GM18505 (cell line): ENCODE measurements at regions not wholly inside any gene's neighbourhood (a gene's known extent, or its start where the extent isn't known, plus 50 kb on each side); places are given as distances from the start of the nearest gene placed in this dataset.

Experiments used
- ATAC-seq: cut with Tn5 transposase; IDR thresholded peaks from one replicate; pipeline ENCODE4 v1.9.1; 2021; ENCODE audit not compliant: unreplicated experiment
- POLR2A ChIP-seq: IDR thresholded peaks from 4 replicates; pipeline ENCODE4 v1.6.1; 2011; ENCODE audit warnings: borderline replicate concordance; ENCODE audit not compliant: insufficient read depth, insufficient read length; ENCODE audit errors: extremely low read depth

DNA sequence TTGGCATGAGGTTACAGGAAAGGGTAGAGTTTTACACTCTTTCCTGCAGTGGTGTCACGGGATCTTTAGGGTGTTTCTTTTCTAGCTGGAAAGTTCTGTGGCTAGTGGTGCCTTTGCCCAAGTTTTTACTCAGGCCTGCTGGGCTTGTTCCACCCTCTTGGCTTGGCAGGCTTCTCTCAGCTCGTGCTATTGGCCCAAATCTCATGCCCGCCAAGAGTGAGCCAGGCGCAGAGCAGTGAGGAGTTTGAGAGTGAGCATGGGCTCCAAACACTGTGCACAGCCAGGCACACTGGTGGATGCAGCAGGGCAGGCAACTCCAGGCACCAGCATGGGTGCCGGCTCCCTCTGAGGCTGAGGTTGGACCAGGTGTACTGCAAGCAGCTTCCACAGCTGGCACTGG is 206.5 kb downstream of the SAMD5 start:
- ATAC-seq: no peak
- no peak for TF ChIP-seq POLR2A

DNA sequence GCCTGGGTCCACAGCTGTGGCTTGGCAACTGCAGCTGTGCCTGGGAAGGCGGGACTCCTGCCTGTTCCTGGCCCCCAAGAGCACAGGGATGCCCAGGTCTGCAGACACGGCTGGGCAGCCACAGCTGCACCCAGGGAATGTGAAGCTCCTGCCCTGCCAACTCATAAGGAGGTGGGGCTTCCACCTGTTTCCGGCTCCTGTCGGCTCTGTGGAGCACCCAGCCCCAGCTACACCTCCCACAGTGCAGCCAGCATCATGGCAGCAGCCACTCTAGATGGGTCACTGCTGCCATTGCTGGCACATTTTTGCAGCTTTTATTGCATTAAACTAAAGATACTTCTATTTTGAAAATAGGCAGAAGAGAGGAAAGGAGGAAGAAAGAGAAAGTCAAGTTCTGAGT is 207.9 kb downstream of the SAMD5 start:
- ATAC-seq: no peak
- TF ChIP-seq POLR2A: no peak

DNA sequence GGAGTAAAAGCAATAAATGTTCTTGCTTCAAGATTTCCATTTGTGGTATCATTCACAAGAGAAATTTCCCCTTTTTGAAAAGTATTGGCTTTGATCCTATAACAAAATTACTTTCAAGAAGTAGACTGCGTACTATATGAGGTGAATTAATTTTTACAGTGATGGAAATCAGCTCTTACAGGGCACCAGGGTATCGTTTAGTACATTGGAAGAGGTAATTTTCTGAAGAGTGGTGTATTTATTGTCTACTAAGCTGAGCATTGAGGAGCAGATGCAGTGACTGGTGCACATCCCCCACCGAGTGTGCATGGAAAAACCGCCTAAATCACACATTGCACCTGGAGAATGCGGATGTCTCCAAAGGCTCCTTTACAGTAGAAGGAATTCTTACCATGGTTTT is 209.5 kb downstream of the SAMD5 start:
- ATAC-seq: no peak
- TF ChIP-seq POLR2A: no peak

DNA sequence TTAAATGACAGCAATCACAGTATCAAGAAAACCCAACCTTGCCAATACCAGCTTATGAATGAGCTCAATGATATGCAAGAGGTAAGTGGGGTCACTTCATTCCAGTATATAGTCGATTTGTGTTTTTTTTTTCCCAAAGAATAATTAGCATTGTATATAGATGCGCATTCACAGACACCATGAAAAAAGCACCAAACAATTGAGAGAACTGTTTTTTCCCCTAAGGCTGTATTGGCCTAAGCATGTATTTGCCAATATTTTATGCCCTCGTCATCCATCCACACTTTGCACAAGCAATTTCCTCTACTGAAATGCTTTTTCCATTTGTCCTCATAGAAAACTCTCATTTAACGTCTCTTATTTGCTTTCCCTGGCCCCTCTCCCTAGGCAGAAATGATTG is 213.7 kb downstream of the SAMD5 start:
- TF ChIP-seq POLR2A: no peak
- no peak for ATAC-seq

DNA sequence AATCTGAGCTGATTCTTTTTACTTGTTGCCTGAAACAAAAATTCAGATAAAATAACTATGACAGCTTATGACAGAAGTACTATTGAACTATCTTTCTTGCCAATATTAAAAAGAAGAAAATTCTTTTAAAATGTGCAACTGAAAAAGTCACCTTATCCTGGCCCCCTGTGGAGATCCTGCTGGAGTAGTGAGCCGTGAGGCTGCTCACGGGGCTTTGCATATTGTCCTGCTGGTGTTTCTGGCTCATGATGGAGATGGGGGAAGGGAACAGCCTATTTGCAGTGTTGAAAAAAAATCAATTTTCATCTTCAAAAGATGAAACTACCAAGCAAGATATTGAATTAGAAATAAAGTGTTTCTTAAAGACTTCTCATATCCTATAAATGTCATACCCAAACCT is 216.0 kb downstream of the SAMD5 start:
- no peak for TF ChIP-seq POLR2A
- ATAC-seq: no peak

DNA sequence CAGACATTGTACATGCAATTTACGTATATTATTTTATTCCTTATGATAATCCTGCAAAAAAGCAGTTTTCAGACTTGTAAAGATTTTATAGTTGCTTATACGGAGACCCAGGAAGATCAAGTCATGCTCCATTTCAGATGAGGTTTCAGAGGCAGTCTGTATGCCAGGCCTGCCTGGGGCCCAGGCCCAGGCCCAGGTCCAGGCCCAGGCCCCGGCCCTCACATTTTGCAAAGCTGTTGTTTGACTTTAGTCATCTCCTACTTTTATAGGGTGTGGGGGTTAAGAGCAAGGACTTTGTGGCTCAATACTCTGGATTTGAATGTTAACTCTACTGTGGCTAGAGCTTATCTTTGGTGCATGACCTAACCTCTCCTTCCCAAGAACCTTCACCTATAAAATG is 217.9 kb downstream of the SAMD5 start:
- no peak for TF ChIP-seq POLR2A
- no peak for ATAC-seq

DNA sequence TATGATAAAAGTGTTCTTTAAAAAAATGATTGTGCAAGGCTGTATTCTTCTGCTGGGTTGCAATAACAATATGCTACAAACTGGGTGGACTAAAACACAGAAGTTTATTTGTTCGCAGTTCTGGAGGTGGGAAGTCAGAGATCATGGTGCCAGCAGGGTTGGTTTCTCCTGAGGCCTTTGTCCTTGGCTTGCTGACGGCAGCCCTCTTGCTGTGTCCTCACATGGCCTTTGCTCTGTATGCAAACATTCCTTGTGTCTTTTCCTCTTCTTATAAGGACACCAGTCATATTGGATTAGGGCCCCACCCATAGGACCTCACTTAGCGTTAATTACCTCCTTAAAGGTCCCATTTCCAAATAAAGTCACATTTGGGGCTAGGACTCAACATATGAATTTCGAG is 220.4 kb downstream of the SAMD5 start:
- no peak for TF ChIP-seq POLR2A
- ATAC-seq: no peak

DNA sequence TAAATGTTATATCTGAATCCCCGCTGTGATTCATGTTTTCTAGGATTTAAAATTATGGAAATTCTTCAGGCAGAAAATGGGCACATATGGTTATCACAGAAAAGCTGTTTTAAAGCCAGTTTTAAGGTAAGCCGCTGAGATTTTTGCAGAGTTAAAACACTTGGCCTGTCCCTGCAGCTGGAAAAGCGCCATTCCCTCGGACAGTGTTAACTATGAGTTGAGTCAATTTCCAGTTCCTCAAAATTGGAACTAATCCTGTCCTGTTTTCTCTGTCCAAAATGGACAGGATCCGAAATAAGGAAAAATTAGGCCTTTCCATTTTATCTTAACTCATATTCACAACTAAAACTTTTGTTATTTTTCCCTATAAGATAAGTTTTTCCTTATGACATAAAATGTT is 225.2 kb downstream of the SAMD5 start:
- ATAC-seq: no peak
- TF ChIP-seq POLR2A: no peak

DNA sequence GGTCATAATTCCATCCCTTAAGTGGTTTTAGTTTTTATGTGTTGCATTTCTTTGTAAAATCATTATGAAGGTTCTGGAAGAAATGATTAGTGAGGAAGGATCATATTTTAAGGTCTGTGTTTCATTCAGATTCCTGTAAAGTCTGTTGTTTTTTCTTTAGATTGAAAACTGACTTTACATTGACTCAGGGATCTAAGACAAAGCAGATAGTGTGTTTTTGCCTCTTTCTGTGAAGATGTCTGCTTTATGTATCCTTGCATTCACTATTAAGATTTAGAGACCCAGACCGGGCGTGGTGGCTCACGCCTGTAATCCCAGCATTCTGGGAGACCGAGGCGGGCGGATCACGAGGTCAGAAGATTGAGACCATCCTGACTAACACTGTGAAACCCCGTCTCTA is 225.7 kb downstream of the SAMD5 start:
- TF ChIP-seq POLR2A: no peak
- no peak for ATAC-seq

DNA sequence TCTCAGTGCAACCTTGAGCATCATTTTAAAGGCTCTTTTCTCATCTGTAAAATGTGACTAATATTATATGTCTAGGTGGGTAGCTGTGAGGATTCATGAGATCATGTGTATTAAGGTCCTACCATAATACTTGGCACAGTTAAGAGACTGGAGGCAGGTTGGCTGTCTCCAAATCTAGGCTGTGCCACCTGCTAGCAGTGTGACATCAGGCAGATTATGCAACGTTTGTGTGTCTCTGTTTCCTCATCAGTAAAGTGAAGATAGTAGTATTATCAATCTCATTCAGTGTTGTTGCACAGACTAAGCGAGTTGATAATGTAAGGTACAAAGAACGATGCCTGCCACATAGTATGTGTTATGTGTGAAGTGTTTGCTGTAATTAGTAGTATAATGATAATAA is 227.4 kb downstream of the SAMD5 start:
- no peak for ATAC-seq
- no peak for TF ChIP-seq POLR2A

DNA sequence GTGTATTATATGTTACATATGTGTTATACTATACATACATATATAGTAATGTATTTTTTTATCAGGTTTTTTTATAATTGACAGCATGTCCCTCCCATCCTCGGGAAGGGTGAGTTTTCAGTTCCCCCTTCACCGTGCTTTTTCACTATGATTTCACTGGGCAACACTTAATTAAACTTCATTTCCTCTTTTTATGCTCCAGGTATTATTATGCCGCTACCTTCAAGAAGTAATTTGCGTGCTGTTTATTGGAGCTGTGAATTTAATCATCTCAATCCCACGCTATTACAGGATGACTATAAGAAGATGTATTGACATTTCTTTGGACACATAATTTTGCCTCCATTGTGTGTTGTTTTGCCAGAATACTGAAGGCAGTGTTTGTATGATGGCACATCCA is 228.6 kb downstream of the SAMD5 start:
- no peak for ATAC-seq
- no peak for TF ChIP-seq POLR2A

DNA sequence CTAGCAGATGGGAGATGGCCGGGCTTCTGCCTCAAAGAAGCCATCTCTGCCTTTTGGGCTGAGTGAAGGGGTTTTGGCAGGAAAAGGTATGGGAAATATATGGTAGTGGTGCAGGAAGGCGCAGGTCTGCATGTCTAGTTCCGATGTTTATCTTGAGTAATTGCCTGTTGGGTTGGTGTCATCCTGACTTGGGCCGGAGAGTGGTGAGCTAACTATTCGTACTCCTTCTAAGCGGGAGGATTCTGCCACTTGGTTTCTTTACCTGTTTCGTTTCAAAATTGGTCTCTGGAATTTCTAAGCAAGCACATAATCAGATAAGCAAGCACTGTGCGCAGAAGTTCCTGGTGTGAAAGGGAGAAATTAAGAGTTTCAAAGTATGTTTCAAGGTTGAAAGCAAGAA is 229.6 kb downstream of the SAMD5 start:
- no peak for ATAC-seq
- TF ChIP-seq POLR2A: no peak

DNA sequence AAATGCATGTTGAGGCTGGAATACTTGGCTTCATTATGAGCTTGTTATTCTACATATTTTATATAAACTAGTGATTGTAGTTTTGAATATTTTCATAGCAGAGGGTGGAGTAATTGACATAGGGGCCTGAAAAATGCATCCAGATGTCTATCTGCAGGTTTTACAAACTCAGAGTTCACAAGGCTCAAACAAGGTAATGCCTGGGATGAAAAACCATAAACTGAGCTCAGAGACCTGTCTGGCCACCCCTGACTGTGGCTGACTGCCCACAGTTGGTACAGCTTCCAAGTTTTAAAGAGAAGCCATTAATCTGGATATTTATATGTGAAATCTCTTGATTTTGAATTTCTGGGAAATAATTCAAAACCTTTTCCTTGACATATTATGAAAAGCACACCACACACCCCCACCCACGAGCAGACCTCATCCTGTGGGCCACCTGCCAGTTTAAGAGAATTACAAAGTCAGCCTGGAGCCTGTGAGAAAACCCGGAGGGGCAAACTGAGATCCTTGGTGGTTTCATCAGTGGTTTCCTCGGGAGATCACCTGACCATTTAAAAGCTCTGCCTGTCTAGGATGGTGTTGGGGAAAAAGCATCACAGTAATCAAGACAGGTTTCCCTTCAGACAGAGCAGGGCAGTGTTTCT is 230.1 kb downstream of the SAMD5 start:
- no peak for TF ChIP-seq POLR2A
- ATAC-seq: no peak

DNA sequence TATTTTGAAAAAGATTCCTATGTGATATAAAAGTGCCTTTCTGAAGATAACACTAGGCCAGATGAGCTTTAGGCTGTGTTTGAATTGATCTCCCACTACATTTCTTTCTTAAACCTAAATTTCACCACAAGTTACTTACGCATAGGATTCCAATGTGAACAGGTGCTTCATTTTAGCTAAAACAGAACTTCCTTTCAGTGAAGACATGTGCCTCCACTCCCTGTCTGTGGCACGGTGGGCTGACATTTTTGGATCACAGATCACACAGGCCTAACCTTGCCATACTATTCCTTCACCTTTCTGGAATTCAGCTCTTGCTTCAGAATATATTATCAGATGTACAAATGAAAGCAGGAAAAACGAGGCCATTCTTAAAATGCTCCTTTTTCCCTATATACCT is 231.8 kb downstream of the SAMD5 start:
- no peak for TF ChIP-seq POLR2A
- no peak for ATAC-seq

DNA sequence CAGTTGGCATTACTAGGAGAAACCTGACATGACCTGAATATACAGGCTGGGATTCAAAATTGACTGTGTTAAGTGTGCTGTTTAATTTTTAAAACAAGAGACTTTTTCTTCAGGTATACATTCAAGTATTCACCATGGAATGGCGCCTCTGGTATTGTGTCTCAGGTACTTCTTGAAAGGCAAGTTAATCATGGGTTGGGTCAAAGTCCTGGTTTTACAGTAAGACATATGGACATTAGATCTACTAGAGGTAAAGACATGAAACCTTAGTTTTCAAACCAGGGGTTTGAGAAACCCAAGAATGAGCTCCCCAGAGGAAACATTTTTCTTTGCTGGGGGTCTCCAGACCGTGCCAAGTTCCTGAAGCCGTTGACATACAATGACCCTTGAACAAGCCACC is 232.4 kb downstream of the SAMD5 start:
- no peak for ATAC-seq
- no peak for TF ChIP-seq POLR2A

DNA sequence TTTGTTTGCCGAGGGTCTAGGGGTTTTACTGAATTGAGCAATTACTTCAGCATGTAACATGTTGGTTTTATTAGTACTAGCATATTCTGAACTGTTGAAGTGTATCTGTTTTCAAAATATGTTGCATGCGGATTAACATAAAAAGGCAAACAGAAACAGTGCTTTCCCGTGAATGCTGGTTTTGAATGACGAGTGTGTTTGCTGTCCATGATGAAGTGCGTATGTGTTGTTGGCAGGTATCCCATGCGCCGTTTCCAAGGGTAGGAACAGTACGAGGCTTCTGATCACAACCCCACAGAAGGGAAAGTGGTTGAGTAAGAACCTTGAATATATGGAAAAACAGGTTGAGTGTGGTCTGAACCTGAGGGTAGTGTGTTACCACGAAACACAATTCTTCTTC is 232.9 kb downstream of the SAMD5 start:
- no peak for TF ChIP-seq POLR2A

DNA sequence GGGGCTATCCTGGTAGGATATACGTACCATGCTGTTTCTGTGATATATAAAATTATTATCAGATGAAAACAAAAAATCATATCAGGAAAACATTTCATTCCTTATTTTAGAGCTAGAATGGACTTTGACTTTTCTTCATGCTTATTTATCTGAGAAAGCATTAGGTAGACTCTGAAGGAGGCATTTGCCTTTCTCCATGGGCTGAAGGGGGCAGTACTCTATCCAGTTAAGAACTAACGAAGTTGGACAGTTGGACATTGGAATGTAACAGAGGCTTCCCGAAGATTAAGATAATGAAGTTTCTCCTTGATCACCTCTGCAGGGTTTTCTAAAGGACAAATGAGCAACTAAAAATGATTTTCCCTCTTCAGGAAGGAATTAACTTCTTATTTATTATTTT is 233.9 kb downstream of the SAMD5 start:
- no peak for ATAC-seq
- TF ChIP-seq POLR2A: no peak

More for the DNA sequence above, 232.9 kb downstream of the SAMD5 start:
- ATAC-seq: no peak
